GM19463 (cell line): ENCODE measurements at regions not wholly inside any gene's neighbourhood (a gene's known extent, or its start where the extent isn't known, plus 50 kb on each side); places are given as distances from the start of the nearest gene placed in this dataset.

ENCODE experiments used
- ATAC-seq: cut with Tn5 transposase; IDR thresholded peaks from one replicate; pipeline ENCODE4 v1.9.1; 2021; ENCODE audit warnings: mild to moderate bottlenecking, moderate library complexity; ENCODE audit not compliant: unreplicated experiment

- ATAC-seq, result no peak
These were observed 63.5 kb downstream of the PCDH18 start for GRCh38 chr4:137468836-137469235.

- no peak for ATAC-seq
These were observed 64.8 kb downstream of the PCDH18 start for GRCh38 chr4:137467537-137467936.

- ATAC-seq, result no peak
These were observed 68.8 kb downstream of the PCDH18 start for GRCh38 chr4:137463377-137464003.

GRCh38 chr4:137455647-137456321 is 76.5 kb downstream of the PCDH18 start:
- ATAC-seq, result no peak

DNA sequence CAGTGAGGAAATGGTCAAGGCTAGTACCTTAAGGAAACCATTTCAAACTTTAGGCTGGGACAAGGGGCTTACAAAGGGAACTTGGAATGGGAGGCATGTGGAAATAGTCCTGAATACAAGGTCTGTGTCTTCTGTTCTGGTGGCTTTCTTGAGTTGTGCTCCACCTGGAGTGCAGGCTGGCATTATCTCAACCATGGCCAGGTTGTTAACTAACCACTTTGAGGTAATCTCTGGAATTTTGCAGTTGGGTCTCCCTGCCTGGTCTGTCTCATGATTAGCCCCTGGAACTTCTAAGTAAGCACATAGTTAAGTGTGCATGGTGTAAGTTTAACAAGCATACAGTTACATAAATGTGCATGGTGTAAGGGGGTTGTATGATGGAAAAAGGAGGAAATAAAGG is 77.5 kb downstream of the PCDH18 start:
- ATAC-seq, result no peak

GRCh38 chr4:137452799-137453198 is 79.5 kb downstream of the PCDH18 start:
- no peak for ATAC-seq

GRCh38 chr4:137451172-137451825 is 81.0 kb downstream of the PCDH18 start:
- no peak for ATAC-seq

DNA sequence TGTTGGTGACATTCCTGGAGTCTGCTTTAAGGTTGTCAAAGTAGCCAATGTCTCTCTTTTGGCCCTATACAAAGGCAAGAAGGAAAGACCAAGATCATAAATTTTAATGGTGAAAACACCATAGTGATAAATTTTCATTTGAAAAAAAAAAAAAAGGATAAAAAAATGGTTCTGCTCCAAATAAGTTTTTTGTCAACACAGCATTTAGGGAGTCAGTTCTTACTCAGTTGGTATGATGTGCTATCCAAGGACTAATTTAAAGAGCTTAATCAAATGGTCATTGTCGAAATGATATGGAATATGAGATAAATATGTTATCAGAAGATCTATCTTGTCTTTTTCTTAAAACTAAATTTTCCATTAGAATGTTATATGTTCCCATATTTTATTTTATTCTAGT is 83.9 kb downstream of the PCDH18 start:
- no peak for ATAC-seq

DNA sequence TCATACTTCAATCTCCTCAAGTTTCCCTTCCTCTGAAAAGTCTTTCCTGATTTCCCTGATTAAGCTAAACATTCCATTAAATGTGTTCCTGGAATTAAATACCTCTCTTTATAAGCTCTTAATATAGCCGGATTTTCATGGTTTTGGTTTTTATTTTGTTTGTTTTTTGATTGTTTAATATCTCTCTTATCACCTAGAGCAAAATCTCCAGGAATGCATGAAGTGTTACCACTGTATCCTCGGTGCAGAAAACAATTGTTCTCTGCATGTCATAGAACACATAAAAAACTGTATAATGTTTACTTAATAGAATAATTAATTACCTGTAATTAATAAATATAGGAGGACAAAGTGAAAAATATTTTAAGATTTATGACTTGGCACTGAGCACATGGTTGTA is 86.2 kb downstream of the PCDH18 start:
- no peak for ATAC-seq

DNA sequence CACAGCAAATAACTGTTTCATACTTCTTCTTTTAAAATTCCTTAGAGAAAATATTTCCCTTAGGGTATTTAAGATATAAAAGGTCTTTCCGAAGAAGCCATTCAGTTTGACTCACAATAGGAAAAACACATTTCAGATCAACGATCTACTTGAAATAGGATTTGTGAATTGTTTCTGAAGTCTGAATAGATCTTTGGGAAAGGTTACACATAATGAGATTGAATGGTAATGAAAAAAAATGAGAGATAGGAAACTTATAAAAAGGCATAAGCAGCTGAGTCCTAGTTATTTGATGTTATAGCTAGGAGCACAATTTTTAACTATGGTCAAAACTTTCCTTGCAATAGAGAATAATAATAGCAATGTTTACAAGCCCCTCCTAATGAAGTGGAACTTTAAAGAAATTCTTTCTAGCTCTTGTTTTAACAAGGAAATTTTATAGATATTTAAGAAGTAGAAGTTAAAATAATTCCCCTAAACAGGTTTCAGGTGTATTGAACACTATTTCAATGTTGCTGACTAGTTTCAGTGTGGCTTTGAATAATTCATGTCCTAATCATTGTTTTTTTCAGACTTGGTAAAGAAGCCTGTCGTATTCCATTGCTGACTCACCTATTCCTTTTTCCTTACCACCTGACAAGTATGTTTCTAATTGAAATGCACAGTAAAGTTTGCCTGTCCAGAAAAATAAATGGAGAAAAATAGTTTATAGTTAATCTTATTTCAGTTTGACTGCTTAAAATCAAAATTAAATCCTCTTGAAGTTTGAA is 89.1 kb downstream of the PCDH18 start:
- ATAC-seq, result no peak

- no peak for ATAC-seq
These were observed 99.6 kb downstream of the PCDH18 start for GRCh38 chr4:137432446-137433311.

- ATAC-seq, result no peak
These were observed 102.1 kb downstream of the PCDH18 start for GRCh38 chr4:137430171-137430570.

GRCh38 chr4:137427411-137427810 is 104.9 kb downstream of the PCDH18 start:
- ATAC-seq, result no peak

DNA sequence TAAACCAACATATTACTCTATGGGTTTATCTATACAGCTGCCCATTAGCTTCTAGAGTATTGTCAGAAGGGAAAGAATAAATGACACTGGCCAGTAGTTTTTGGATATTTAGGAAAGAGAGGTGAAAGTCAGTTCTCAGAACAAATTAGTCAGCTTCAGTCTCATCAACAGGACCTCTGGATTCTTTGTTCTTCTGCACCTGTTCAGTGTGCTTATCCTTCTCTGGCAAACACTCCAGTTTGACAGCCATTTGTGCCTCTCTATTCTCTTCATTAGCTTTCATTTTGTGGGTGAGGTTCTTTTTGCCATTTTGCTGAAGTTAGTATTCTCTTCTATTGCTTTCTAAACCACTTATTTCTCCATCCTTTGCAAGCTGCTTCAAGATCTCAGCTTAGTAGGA is 107.0 kb downstream of the PCDH18 start:
- ATAC-seq, result no peak

DNA sequence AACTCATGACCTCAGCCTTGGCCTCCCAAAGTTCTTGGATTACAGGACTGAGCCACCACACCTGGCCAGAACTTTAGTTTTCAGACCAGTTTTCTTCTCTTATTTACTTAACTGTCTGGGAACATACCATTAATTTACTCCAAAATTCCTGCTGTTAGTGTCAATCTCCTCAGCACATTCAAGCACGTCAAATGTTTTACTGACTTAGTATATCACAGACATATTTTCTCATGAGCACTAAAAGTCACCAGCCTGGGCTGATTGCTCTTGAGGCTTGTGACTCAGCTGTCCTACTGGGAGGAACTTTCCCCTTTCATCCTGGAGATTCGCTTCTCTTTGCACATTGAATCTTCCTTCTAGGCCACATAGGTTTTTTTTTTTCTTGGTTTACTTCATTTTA is 109.6 kb downstream of the PCDH18 start:
- ATAC-seq, result no peak

GRCh38 chr4:137421796-137422195 is 110.5 kb downstream of the PCDH18 start:
- ATAC-seq, result no peak

GRCh38 chr4:137420901-137421396 is 111.3 kb downstream of the PCDH18 start:
- ATAC-seq, result no peak

- no peak for ATAC-seq
These were observed 114.6 kb downstream of the PCDH18 start for GRCh38 chr4:137417676-137418075.

DNA sequence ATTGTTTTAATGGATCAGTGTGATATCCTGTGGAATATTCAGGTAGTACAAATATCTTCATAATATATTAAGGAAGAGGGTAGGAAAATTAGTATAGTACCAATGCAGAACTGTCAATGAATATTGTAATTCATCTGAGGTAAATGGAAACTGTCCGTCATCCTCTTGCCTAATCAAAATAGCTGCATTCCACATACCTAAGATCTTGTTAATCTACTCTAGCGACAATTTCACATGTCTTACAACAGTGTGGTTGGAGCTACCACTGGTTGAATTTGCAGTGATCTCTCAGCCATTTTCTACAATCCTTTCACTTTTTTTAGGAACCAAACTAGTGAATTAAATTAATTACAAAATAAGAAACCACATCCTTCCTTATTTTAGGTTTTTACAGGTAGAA is 117.5 kb downstream of the PCDH18 start:
- no peak for ATAC-seq

DNA sequence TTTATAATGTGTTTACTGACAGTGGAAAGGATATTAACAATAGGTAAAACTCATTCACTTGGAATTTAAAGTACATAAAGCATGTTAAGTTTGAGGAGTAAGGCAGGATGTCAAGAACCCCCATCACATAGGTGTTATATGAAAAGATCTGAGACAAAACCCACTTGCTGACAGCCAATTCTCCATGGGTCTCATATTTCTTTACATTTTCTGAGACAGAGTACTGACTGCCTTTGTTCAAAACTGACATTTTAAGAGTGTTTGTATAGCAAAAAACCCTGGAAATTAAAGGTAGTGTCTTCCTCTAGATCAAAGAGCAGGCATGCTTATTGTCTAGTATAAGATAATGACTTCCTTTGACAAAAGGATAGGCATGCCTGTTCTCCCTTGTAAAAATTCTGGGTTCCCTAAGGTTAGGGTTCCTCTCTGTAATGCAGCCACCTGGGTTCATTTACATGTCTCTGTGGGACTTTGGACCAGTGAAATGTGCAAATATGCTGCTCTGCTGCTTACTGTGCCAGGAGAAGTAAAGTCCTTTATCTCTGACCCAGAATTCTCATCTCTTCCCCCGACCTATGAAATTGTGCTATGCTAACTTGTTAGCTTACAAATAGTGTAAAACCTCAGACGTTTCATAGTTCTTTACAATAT is 123.6 kb downstream of the PCDH18 start:
- ATAC-seq, result no peak
